ENCODE measurements at regions not wholly inside any gene's neighbourhood (a gene's known extent, or its start where the extent isn't known, plus 50 kb on each side); places are given as distances from the start of the nearest gene placed in this dataset.

DNA sequence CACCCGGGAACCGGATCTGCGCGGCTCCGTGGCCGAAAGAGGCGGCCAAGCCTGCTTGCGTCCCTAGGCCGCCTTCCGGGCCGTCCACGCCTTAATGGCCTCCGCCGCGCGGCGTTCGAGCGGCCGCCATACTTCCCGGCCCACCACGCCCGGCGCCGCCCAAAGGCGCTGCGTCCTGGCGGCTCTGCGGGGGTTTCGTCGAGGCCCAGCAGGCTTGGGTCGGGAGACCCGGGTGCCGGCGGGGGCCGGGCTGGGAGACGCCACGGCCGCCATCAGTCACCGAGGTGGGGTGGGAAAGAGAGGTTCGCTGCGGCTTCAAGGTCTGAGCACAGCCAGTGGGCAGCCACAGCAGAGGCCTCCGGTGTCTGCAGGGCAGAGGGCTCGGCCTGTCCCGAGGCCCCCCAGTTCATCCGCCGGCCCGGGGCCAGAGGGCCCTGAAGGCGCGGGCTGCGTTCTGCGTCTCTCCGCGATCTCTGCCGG is 545.8 kb upstream of the CDH10 start:
- Histone ChIP-seq H4K8ac (ENCODE audit: extremely low read depth, insufficient read depth, low read length) (no peak overlapping the region), H3K23ac (ENCODE audit: insufficient read length) (no peak overlapping the region), H3K4me1 (replicated peaks in 1 of 4; ENCODE audit: control insufficient read depth in 3 of 4, insufficient read depth in 4 of 4, low read length in 3 of 4) (no peaks in the 10 kb centered on the region), H3K14ac (ENCODE audit: insufficient read length) (no peak overlapping the region), H3K9me3 (ENCODE audit: insufficient read depth in 2 of 2, low read depth in 1 of 2, low read length in 1 of 2) (peaks cover 0 to 5% of the 10 kb centered on the region in 2 experiments; a peak in 1 of 4 replicates), H2BK12ac (ENCODE audit: low read depth, low read length) (no peak overlapping the region), H3K27me3 (replicated peaks in 1 of 4; ENCODE audit: control insufficient read depth in 3 of 4, extremely low read depth in 1 of 4, insufficient read depth in 3 of 4, low read length in 3 of 4) (no peaks in the 10 kb centered on the region), H3K79me1 (ENCODE audit: low read depth, low read length) (no peaks in the 10 kb centered on the region), H2BK120ac (replicated peaks; ENCODE audit: low read depth, low read length) (no peak overlapping the region), H4K91ac (replicated peaks; ENCODE audit: insufficient read length, low read length) (no peak overlapping the region), H2BK20ac (ENCODE audit: low read length) (no peak overlapping the region), H2BK5ac (ENCODE audit: low read depth, low read length) (no peak overlapping the region), H2BK15ac (ENCODE audit: low read length) (no peak overlapping the region), H2AFZ (ENCODE audit: low read length) (no peak overlapping the region), H3K9ac (replicated peaks in 1 of 4; ENCODE audit: extremely low read depth in 1 of 4, low read depth in 3 of 4, low read length in 3 of 4) (no peak overlapping the region), H3K79me2 (ENCODE audit: control insufficient read depth in 1 of 2, insufficient read depth in 2 of 2, low read length in 2 of 2) (no peaks in the 10 kb centered on the region), H3K18ac (ENCODE audit: extremely low read depth, low read length) (no peak overlapping the region), H3K36me3 (ENCODE audit: control insufficient read depth in 2 of 4, insufficient read depth in 4 of 4, low read length in 3 of 4) (no peaks in the 10 kb centered on the region), H3K27ac (ENCODE audit: low read depth, low read length) (no peak overlapping the region), H3K4me2 (ENCODE audit: insufficient read depth in 1 of 2, low read depth in 2 of 2, low read length in 2 of 2) (no peak overlapping the region), H3K4me3 (ENCODE audit: extremely low read depth in 1 of 4, insufficient read depth in 2 of 4, low read depth in 3 of 4, low read length in 4 of 4) (no peak overlapping the region), H4K20me1 (replicated peaks in 1 of 2; ENCODE audit: control insufficient read depth in 1 of 2, insufficient read depth in 2 of 2, low read length in 2 of 2) (no peaks in the 10 kb centered on the region), H3K23me2 (ENCODE audit: low read depth, low read length) (no peaks in the 10 kb centered on the region), H2AK5ac (ENCODE audit: low read depth, low read length) (no peak overlapping the region), H3K4ac (replicated peaks; ENCODE audit: insufficient read length, low read depth, low read length) (no peak overlapping the region), H4K5ac (ENCODE audit: insufficient read length, low read depth, low read length) (no peak overlapping the region), H3K56ac (replicated peaks; ENCODE audit: insufficient read length, low read depth, low read length) (no peak overlapping the region)
- ChIA-PET POLR2A (ENCODE audit: partially characterized antibody) (no interaction called here), CTCF (ENCODE audit: partially characterized antibody) (no interaction called here)
- 95% methylated on average over 42 of the region's 55 CpGs; no CpG with 5 or more reads in 1 of the 2 experiments for WGBS, 2 experiments (ENCODE audit: extremely low coverage in 1 of 2, insufficient coverage in 1 of 2, insufficient read length in 1 of 2, insufficient replicate concordance in 2 of 2, low coverage in 1 of 2, low lambda C conversion rate in 2 of 2, missing lambda C conversion rate in 1 of 2)
- DNase-seq (ENCODE audit: low read depth in 1 of 2, low spot score in 2 of 2) = no peak
- TF ChIP-seq NANOG (IDR thresholded peaks at IDR 0.05; ENCODE audit: insufficient read depth, low read depth, low read length, poor library complexity, severe bottlenecking) = no peak
- no peak for TF ChIP-seq CBX5 (IDR thresholded peaks at IDR 0.05; ENCODE audit: low read depth, low read length)
- TF ChIP-seq TEAD4 (IDR thresholded peaks at IDR 0.05; ENCODE audit: low read depth, low read length) = no peak
- no peak for FAIRE-seq

All from H1 (cell line).